Neuronal stem cell (in vitro differentiated cells): ENCODE measurements at regions not wholly inside any gene's neighbourhood (a gene's known extent, or its start where the extent isn't known, plus 50 kb on each side); places are given as distances from the start of the nearest gene placed in this dataset.

ENCODE experiments used
- DNase-seq: peaks from one replicate; pipeline ENCODE4 v3.0.0-alpha.2; 2013; ENCODE audit warnings: low spot score
- H2AFZ ChIP-seq: one replicate; pipeline ENCODE4 v1.6.1; 2013; ENCODE audit warnings: mild to moderate bottlenecking, low read length, inconsistent platforms
- H2AK5ac ChIP-seq: 2 replicates; pipeline ENCODE4 v1.6.1; 2013; ENCODE audit warnings: low read depth, mild to moderate bottlenecking, inconsistent platforms, low read length, moderate library complexity, mixed read lengths
- H2BK120ac ChIP-seq: 2 replicates; pipeline ENCODE4 v1.6.1; 2013; ENCODE audit warnings: low read depth, mild to moderate bottlenecking, inconsistent platforms, low read length, moderate library complexity, mixed read lengths
- H2BK12ac ChIP-seq: one replicate; pipeline ENCODE4 v1.6.1; 2013; ENCODE audit warnings: low read length, inconsistent platforms
- H2BK15ac ChIP-seq: 2 replicates; pipeline ENCODE4 v1.6.1; 2013; ENCODE audit warnings: mild to moderate bottlenecking, low read length, inconsistent platforms, mixed read lengths
- H2BK5ac ChIP-seq: one replicate; pipeline ENCODE4 v1.6.1; 2013; ENCODE audit warnings: inconsistent platforms, mild to moderate bottlenecking, low read length, moderate library complexity
- H3K14ac ChIP-seq: one replicate; pipeline ENCODE4 v1.6.1; 2013; ENCODE audit warnings: low read length, inconsistent platforms
- H3K18ac ChIP-seq: 2 replicates; pipeline ENCODE4 v1.6.1; 2013; ENCODE audit warnings: low read length, inconsistent platforms
- H3K23ac ChIP-seq: 2 replicates; pipeline ENCODE4 v1.6.1; 2013; ENCODE audit warnings: low read depth, mild to moderate bottlenecking, mixed read lengths, low read length, inconsistent platforms; ENCODE audit not compliant: poor library complexity
- H3K27ac ChIP-seq: replicated peaks from 3 replicates; pipeline ENCODE4 v1.5.1; 2013; ENCODE audit warnings: low read length, inconsistent platforms
- H3K27me3 ChIP-seq, 3 experiments: 2 replicates each; pipeline ENCODE4 v1.6.1; 2013; ENCODE audit warnings: low read length in 3 of 3, mild to moderate bottlenecking in 2 of 3, inconsistent platforms in 1 of 3, low read depth in 1 of 3, mixed read lengths in 1 of 3, moderate library complexity in 1 of 3; ENCODE audit not compliant: control insufficient read depth in 3 of 3, insufficient read depth in 3 of 3
- H3K36me3 ChIP-seq, 2 donors: replicated peaks in 1 of 2; 2 replicates each; pipeline ENCODE4 v1.6.1; 2013; ENCODE audit warnings: low read length in 2 of 2; ENCODE audit not compliant: control insufficient read depth in 2 of 2, insufficient read depth in 2 of 2
- H3K4ac ChIP-seq: 2 replicates; pipeline ENCODE4 v1.6.1; 2013; ENCODE audit warnings: inconsistent platforms, mild to moderate bottlenecking, low read length, moderate library complexity
- H3K4me1 ChIP-seq, 2 donors: 1 replicate in 1 of 2; 2 replicates in 1 of 2; pipeline ENCODE4 v1.6.1; 2013; ENCODE audit warnings: low read length in 2 of 2, low read depth in 1 of 2; ENCODE audit not compliant: control insufficient read depth in 2 of 2, insufficient read depth in 1 of 2
- H3K4me2 ChIP-seq: one replicate; pipeline ENCODE4 v1.6.1; 2013; ENCODE audit warnings: mild to moderate bottlenecking, low read length, inconsistent platforms; ENCODE audit not compliant: insufficient read depth, poor library complexity, severe bottlenecking
- H3K4me3 ChIP-seq, 2 donors: 2 replicates each; pipeline ENCODE4 v1.5.1; 2013; ENCODE audit warnings: low read length in 2 of 2, mild to moderate bottlenecking in 2 of 2, inconsistent platforms in 1 of 2, moderate library complexity in 1 of 2
- H3K79me1 ChIP-seq: one replicate; pipeline ENCODE4 v1.6.1; 2013; ENCODE audit warnings: low read depth, mild to moderate bottlenecking, inconsistent platforms, low read length, moderate library complexity
- H3K9ac ChIP-seq: one replicate; pipeline ENCODE4 v1.6.1; 2013; ENCODE audit warnings: mild to moderate bottlenecking, low read depth, low read length, inconsistent platforms; ENCODE audit not compliant: poor library complexity
- H3K9me3 ChIP-seq, 2 donors: replicated peaks in 1 of 2; 2 replicates each; pipeline versions ENCODE3 to v1.6.1; 2013; ENCODE audit warnings: low read length in 2 of 2, mild to moderate bottlenecking in 2 of 2, inconsistent platforms in 1 of 2, low read depth in 1 of 2, mixed read lengths in 1 of 2, moderate library complexity in 1 of 2; ENCODE audit not compliant: control insufficient read depth in 2 of 2, insufficient read depth in 1 of 2
- H4K8ac ChIP-seq: one replicate; pipeline ENCODE4 v1.6.1; 2013; ENCODE audit warnings: low read depth, mild to moderate bottlenecking, inconsistent platforms, low read length, moderate library complexity
- H4K91ac ChIP-seq: one replicate; pipeline ENCODE4 v1.6.1; 2013; ENCODE audit warnings: low read length, low read depth, mild to moderate bottlenecking, inconsistent platforms; ENCODE audit not compliant: poor library complexity
- WGBS, 2 donors: extraction: QIAGEN DNeasy Blood & Tissue Kit; methylation state at CpG; one replicate each; pipeline ENCODE4 v1.1.7; 2013; ENCODE audit warnings: missing lambda C conversion rate in 2 of 2, mixed read lengths in 1 of 2; ENCODE audit not compliant: insufficient read length in 2 of 2, insufficient replicate concordance in 1 of 2; ENCODE audit errors: extremely low coverage in 2 of 2; 5-methylcytosine and 5-hydroxymethylcytosine counted together

DNA sequence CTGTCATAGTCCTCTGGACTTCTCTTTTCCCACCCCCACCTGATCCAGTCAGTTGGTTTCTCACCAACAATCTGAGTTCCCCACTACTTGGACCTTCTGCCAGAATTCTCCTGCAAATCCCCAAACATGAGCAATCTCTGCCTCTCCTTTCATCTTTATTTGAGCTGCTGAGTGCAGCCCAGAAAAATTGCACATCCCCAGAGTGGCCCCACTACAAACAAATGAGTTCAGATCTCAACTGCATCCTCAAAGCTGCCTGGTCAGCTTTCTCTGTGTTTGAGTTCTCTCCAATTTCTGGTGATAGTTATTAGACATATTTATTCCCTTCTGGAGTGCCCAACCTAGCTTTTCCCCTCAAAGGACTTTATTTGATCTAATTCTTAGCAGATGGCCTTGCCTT is 102.2 kb downstream of the PSAT1 start:
- H3K4me2 ChIP-seq = no peak overlapping the region
- H3K4me3 ChIP-seq = no peak overlapping the region
- no peak overlapping the region for H2BK120ac ChIP-seq
- no peaks in the 10 kb centered on the region for H3K79me1 ChIP-seq
- H3K18ac ChIP-seq = no peak overlapping the region
- H2AK5ac ChIP-seq = no peak overlapping the region
- H4K8ac ChIP-seq = no peak overlapping the region
- no peak overlapping the region for H3K27ac ChIP-seq
- H2BK15ac ChIP-seq = no peak overlapping the region
- H2AFZ ChIP-seq = no peak overlapping the region
- H4K91ac ChIP-seq = no peak overlapping the region
- H3K27me3 ChIP-seq = no peaks in the 10 kb centered on the region
- no peak overlapping the region for H2BK12ac ChIP-seq
- H2BK5ac ChIP-seq = no peak overlapping the region
- no peak for DNase-seq
- no peak overlapping the region for H3K14ac ChIP-seq
- peaks cover 9 to 16% of the 10 kb centered on the region in 2 donors for H3K9me3 ChIP-seq
- H3K4me1 ChIP-seq = peaks cover 0 to 9% of the 10 kb centered on the region in 2 donors
- no peak overlapping the region for H3K23ac ChIP-seq
- no peaks in the 10 kb centered on the region for H3K36me3 ChIP-seq
- no peak overlapping the region for H3K4ac ChIP-seq
- H3K9ac ChIP-seq = no peak overlapping the region

GRCh38 chr9:78400496-78400895 is 103.6 kb downstream of the PSAT1 start:
- Histone ChIP-seq H2AFZ (no peak overlapping the region), H3K23ac (no peak overlapping the region), H2AK5ac (no peak overlapping the region), H3K4me1 (peaks cover 0 to 9% of the 10 kb centered on the region in 2 donors), H3K14ac (no peak overlapping the region), H3K79me1 (no peaks in the 10 kb centered on the region), H4K91ac (no peak overlapping the region), H4K8ac (no peak overlapping the region), H3K9me3 (peaks cover under 1 to 8% of the 10 kb centered on the region in 2 donors), H2BK12ac (no peak overlapping the region), H3K27me3 (no peaks in the 10 kb centered on the region), H2BK5ac (no peak overlapping the region), H2BK120ac (no peak overlapping the region), H3K18ac (no peak overlapping the region), H3K4ac (no peak overlapping the region), H3K9ac (no peak overlapping the region), H3K36me3 (no peaks in the 10 kb centered on the region), H3K4me3 (no peak overlapping the region), H3K4me2 (no peak overlapping the region), H3K27ac (no peak overlapping the region), H2BK15ac (no peak overlapping the region)
- DNase-seq = no peak

DNA sequence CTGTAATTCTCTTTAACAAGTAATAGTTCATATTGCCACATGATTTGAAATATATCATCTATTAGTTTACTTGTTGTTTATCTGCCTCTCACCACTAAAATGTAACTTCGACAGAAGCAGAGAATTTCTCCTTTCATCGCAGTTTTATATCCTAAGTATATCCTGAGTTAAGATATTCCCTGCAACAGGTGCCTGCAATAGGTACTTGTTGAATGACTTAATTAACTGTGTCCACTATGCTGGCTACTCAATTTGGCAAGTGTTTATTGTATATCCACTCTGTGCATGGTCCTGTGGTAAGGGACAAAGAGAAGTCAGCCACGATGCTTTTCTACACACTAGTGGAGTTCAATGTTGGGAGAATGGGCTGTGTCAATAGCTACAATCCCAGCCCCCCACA is 108.5 kb downstream of the PSAT1 start:
- Histone ChIP-seq H2AFZ (no peak overlapping the region), H4K8ac (no peak overlapping the region), H3K4ac (no peak overlapping the region), H2BK12ac (no peak overlapping the region), H4K91ac (no peak overlapping the region), H2BK15ac (no peak overlapping the region), H3K4me3 (no peak overlapping the region), H3K4me1 (no peaks in the 10 kb centered on the region), H3K27ac (no peak overlapping the region), H2AK5ac (no peak overlapping the region), H3K9ac (no peak overlapping the region), H3K18ac (no peak overlapping the region), H3K4me2 (no peak overlapping the region), H3K14ac (no peak overlapping the region), H3K79me1 (no peaks in the 10 kb centered on the region), H2BK5ac (no peak overlapping the region), H3K36me3 (no peaks in the 10 kb centered on the region), H3K9me3 (peaks cover 0 to 3% of the 10 kb centered on the region in 2 donors), H3K23ac (no peak overlapping the region), H2BK120ac (no peak overlapping the region), H3K27me3 (no peaks in the 10 kb centered on the region)
- no CpG with 5 or more reads among the region's 3 CpGs for WGBS, 2 donors
- no peak for DNase-seq

DNA sequence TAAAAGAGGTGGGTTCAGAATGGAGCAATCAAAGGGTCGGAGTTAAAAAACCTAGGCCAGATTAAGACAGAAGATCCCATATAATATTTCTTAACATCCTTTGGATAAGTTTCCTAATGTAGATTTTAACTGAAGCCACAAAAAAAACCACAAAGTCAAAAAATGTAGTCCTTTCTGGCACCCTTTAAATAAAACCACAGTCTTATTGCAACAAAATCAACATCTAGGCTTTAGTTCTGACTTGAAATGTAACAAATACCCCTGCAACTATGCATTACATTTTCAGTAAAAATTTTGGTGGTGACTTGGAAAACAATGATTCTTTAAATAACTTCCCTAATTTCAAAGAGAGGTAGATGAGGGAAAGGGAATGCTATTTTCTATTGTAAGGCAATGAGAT is 109.2 kb downstream of the PSAT1 start:
- H3K79me1 ChIP-seq = no peaks in the 10 kb centered on the region
- H3K9me3 ChIP-seq = peaks cover 0 to 3% of the 10 kb centered on the region in 2 donors
- H3K4ac ChIP-seq = no peak overlapping the region
- H3K36me3 ChIP-seq = no peaks in the 10 kb centered on the region
- H3K27ac ChIP-seq = no peak overlapping the region
- H4K8ac ChIP-seq = no peak overlapping the region
- no CpG with 5 or more reads among the region's 1 CpG for WGBS, 2 donors
- H4K91ac ChIP-seq = no peak overlapping the region
- H2BK120ac ChIP-seq = no peak overlapping the region
- no peak overlapping the region for H2BK12ac ChIP-seq
- H3K23ac ChIP-seq = no peak overlapping the region
- no peaks in the 10 kb centered on the region for H3K4me1 ChIP-seq
- no peak overlapping the region for H3K18ac ChIP-seq
- H2BK5ac ChIP-seq = no peak overlapping the region
- no peaks in the 10 kb centered on the region for H3K27me3 ChIP-seq
- no peak for DNase-seq
- no peak overlapping the region for H2BK15ac ChIP-seq
- no peak overlapping the region for H2AFZ ChIP-seq
- H2AK5ac ChIP-seq = no peak overlapping the region
- H3K9ac ChIP-seq = no peak overlapping the region
- no peak overlapping the region for H3K4me2 ChIP-seq
- no peak overlapping the region for H3K14ac ChIP-seq
- H3K4me3 ChIP-seq = no peak overlapping the region
